Fibroblast of the aortic adventitia (primary cell): ENCODE measurements at regions not wholly inside any gene's neighbourhood (a gene's known extent, or its start where the extent isn't known, plus 50 kb on each side); places are given as distances from the start of the nearest gene placed in this dataset.

Experiments used
- DNase-seq: peaks from one replicate; pipeline ENCODE4 v3.0.0-alpha.2; 2010; ENCODE audit warnings: low read depth
- H3K4me3 ChIP-seq: 2 replicates; pipeline ENCODE4 v1.5.1; 2011; ENCODE audit warnings: low read depth, mild to moderate bottlenecking, control low read depth, low read length, moderate library complexity
- CTCF ChIP-seq: IDR thresholded peaks from 2 replicates; pipeline ENCODE4 v1.5.1; 2011; ENCODE audit warnings: mild to moderate bottlenecking, low read length, control low read depth, inconsistent platforms; ENCODE audit not compliant: insufficient read depth

- no peak for TF ChIP-seq CTCF
- no peak overlapping the region for H3K4me3 ChIP-seq
- no peak for DNase-seq
Observed at GRCh38 chr5:10009802-10010201, 239.9 kb downstream of the ATPSCKMT start.

GRCh38 chr5:9987101-9987500 is 262.6 kb downstream of the ATPSCKMT start:
- H3K4me3 ChIP-seq: no peak overlapping the region
- DNase-seq: no peak
- no peak for TF ChIP-seq CTCF

DNA sequence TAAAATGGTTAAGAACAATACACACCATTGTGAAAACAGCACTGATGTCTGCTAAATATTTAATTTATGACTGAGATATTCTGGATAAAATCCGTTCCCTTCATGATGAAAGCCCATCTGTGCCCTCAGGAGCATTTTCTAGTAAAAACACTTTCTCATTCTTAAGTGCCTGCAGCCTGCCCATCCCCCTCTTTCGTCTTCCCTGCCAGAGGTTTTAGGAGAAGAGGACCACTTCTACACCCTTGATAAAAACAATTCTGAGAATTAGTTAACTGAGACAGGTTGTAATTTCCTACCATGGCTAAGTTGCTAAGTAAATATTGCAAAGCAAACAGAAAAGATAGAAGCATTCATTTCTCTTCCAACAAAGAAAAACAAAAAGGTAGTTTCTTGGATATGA is 272.6 kb downstream of the ATPSCKMT start:
- no peak overlapping the region for H3K4me3 ChIP-seq
- no peak for DNase-seq
- no peak for TF ChIP-seq CTCF

- no peak for DNase-seq
- no peak for TF ChIP-seq CTCF
- H3K4me3 ChIP-seq: no peak overlapping the region
Observed at GRCh38 chr5:9976621-9977020, 273.1 kb downstream of the ATPSCKMT start.

- DNase-seq: no peak
- H3K4me3 ChIP-seq: no peak overlapping the region
- no peak for TF ChIP-seq CTCF
Observed at GRCh38 chr5:9972059-9972458, 277.6 kb downstream of the ATPSCKMT start.

DNA sequence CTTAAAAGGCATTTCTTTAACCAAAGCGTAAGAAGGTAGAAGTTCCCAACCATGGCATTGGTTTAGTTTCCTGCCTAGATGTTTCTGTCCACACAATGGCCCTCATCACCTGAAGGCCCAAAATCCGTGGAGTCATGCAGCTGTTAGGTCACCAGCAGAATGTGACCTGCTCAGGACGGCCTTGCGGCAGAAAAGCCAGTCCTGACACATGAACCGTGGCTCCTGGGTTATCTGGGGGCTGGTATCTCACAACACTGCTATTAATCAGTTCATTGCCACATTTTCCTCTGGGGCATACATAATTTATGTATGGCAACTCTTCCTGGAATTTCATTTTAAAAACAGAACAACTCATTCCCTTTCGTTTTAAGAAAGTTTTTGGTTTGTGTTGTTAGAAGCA is 278.4 kb downstream of the ATPSCKMT start:
- DNase-seq: no peak
- TF ChIP-seq CTCF: no peak

DNA sequence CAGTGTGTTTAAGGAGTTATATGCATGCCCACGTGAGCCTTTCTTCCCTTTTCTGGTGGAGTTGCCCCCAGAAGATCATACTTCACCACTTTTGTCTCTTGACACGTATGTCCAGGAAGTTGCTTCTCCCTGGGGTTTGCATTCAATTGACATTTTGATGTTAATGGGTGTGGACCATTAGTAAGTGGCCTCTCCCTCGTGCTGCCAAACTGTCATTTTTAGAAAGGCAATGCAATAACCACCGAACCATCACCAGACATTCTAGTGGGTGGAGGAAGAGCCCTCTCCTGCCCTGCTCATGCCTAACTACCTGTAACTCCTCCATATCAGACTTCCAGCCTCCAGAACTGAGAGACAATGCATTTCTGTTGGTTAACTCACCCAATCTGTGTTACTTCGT is 290.8 kb downstream of the ATPSCKMT start:
- no peak for DNase-seq
- H3K4me3 ChIP-seq: no peak overlapping the region
- TF ChIP-seq CTCF: no peak

More for the DNA sequence above, 278.4 kb downstream of the ATPSCKMT start:
- H3K4me3 ChIP-seq: no peak overlapping the region
